ENCODE measurements at regions not wholly inside any gene's neighbourhood (a gene's known extent, or its start where the extent isn't known, plus 50 kb on each side); places are given as distances from the start of the nearest gene placed in this dataset.
"Not testable (repeated sequence)": the region's sequence is repeated elsewhere in the genome, so short reads cannot be mapped to it uniquely, and the experiment has no call there.

- Histone ChIP-seq H3K27ac (no peak overlapping the region), H3K4me3 (no peak overlapping the region), H3K4me1 (replicated peaks in 1 of 2) (no peaks in the 10 kb centered on the region)
- in situ Hi-C loops (cut with MboI; ENCODE audit: low pct_unique_long_range_greater_than_20kb in 2 of 9, low sequenced_read_pairs in 9 of 9, unreplicated experiment in 9 of 9): no loop called here
- no peak for ATAC-seq (replicated peaks in 6 of 8)
- 76 to 100% (median 92%) methylated on average over 1 to 5 of the region's 5 CpGs; no CpG with 5 or more reads in 1 of the 10 experiments for WGBS, 10 experiments
These were observed 93.7 kb downstream of the PRR15 start for GRCh38 chr7:29657288-29657687.

GRCh38 chr7:29657856-29658255, 94.2 kb downstream of the PRR15 start:
- 28 to 91% (median 76%) methylated on average over 4 to 7 of the region's 7 CpGs; no CpG with 5 or more reads in 2 of the 10 experiments for WGBS, 10 experiments
- no peak overlapping the region for H3K27ac ChIP-seq
- no peak overlapping the region for H3K4me3 ChIP-seq
- ATAC-seq (replicated peaks in 6 of 8): no peak
- no peaks in the 10 kb centered on the region for H3K4me1 ChIP-seq (replicated peaks in 1 of 2)
- in situ Hi-C loops (cut with MboI; ENCODE audit: low pct_unique_long_range_greater_than_20kb in 2 of 9, low sequenced_read_pairs in 9 of 9, unreplicated experiment in 9 of 9): no loop called here

- in situ Hi-C loops (cut with MboI; ENCODE audit: low pct_unique_long_range_greater_than_20kb in 2 of 9, low sequenced_read_pairs in 9 of 9, unreplicated experiment in 9 of 9); H3K4me1 ChIP-seq (replicated peaks in 1 of 2); H3K4me3 ChIP-seq; H3K27ac ChIP-seq; ATAC-seq (replicated peaks in 6 of 8): not testable (repeated sequence)
- 20 to 100% (median 81%) methylated on average over 1 to 3 of the region's 5 CpGs; no CpG with 5 or more reads in 4 of the 10 experiments for WGBS, 10 experiments
These were observed 95.6 kb downstream of the PRR15 start for GRCh38 chr7:29659213-29659612.

GRCh38 chr7:29662899-29663298, 99.3 kb downstream of the PRR15 start:
- 57 to 100% (median 92%) methylated on average over 1 to 3 of the region's 3 CpGs for WGBS, 10 experiments
- in situ Hi-C loops (cut with MboI; ENCODE audit: low pct_unique_long_range_greater_than_20kb in 2 of 9, low sequenced_read_pairs in 9 of 9, unreplicated experiment in 9 of 9); H3K27ac ChIP-seq; H3K4me1 ChIP-seq (replicated peaks in 1 of 2); ATAC-seq (replicated peaks in 6 of 8); H3K4me3 ChIP-seq: not testable (repeated sequence)

- ATAC-seq (replicated peaks in 6 of 8); H3K27ac ChIP-seq; H3K4me1 ChIP-seq (replicated peaks in 1 of 2); H3K4me3 ChIP-seq; in situ Hi-C loops (cut with MboI; ENCODE audit: low pct_unique_long_range_greater_than_20kb in 2 of 9, low sequenced_read_pairs in 9 of 9, unreplicated experiment in 9 of 9): not testable (repeated sequence)
- WGBS, 10 experiments: no CpG with 5 or more reads among the region's 1 CpG
These were observed 101.4 kb downstream of the PRR15 start for GRCh38 chr7:29664999-29665398.

GRCh38 chr7:29667096-29667669, 103.5 kb downstream of the PRR15 start:
- ATAC-seq (replicated peaks in 6 of 8); H3K4me3 ChIP-seq; H3K27ac ChIP-seq; in situ Hi-C loops (cut with MboI; ENCODE audit: low pct_unique_long_range_greater_than_20kb in 2 of 9, low sequenced_read_pairs in 9 of 9, unreplicated experiment in 9 of 9); H3K4me1 ChIP-seq (replicated peaks in 1 of 2): not testable (repeated sequence)
- WGBS, 10 experiments: 100% methylated on average over 1 of the region's 5 CpGs; no CpG with 5 or more reads in 9 of the 10 experiments

GRCh38 chr7:29671286-29671685, 107.7 kb downstream of the PRR15 start:
- peak in 3 of 8 experiments; percentile 23 to 55 (median 44) for ATAC-seq (replicated peaks in 6 of 8)
- H3K4me1 ChIP-seq (replicated peaks in 1 of 2); H3K27ac ChIP-seq; H3K4me3 ChIP-seq; in situ Hi-C loops (cut with MboI; ENCODE audit: low pct_unique_long_range_greater_than_20kb in 2 of 9, low sequenced_read_pairs in 9 of 9, unreplicated experiment in 9 of 9): not testable (repeated sequence)
- WGBS, 10 experiments: 71 to 100% (median 80%) methylated on average over 1 to 3 of the region's 3 CpGs; no CpG with 5 or more reads in 4 of the 10 experiments

GRCh38 chr7:29673635-29674034, 110.0 kb downstream of the PRR15 start:
- in situ Hi-C loops (cut with MboI; ENCODE audit: low pct_unique_long_range_greater_than_20kb in 2 of 9, low sequenced_read_pairs in 9 of 9, unreplicated experiment in 9 of 9); H3K4me3 ChIP-seq; H3K27ac ChIP-seq; H3K4me1 ChIP-seq (replicated peaks in 1 of 2): not testable (repeated sequence)
- peak in 5 of 8 experiments; percentile 21 to 67 (median 44) for ATAC-seq (replicated peaks in 6 of 8)
- WGBS, 10 experiments: no CpG with 5 or more reads among the region's 1 CpG

- H3K4me3 ChIP-seq; H3K4me1 ChIP-seq (replicated peaks in 1 of 2); H3K27ac ChIP-seq; ATAC-seq (replicated peaks in 6 of 8); in situ Hi-C loops (cut with MboI; ENCODE audit: low pct_unique_long_range_greater_than_20kb in 2 of 9, low sequenced_read_pairs in 9 of 9, unreplicated experiment in 9 of 9): not testable (repeated sequence)
- WGBS, 10 experiments: no CpG with 5 or more reads among the region's 6 CpGs
These were observed 111.0 kb downstream of the PRR15 start for GRCh38 chr7:29674626-29675025.

- 92 to 100% (median 100%) methylated on average over 1 to 2 of the region's 2 CpGs; no CpG with 5 or more reads in 5 of the 10 experiments for WGBS, 10 experiments
- ATAC-seq (replicated peaks in 6 of 8); H3K4me3 ChIP-seq; H3K4me1 ChIP-seq (replicated peaks in 1 of 2); H3K27ac ChIP-seq; in situ Hi-C loops (cut with MboI; ENCODE audit: low pct_unique_long_range_greater_than_20kb in 2 of 9, low sequenced_read_pairs in 9 of 9, unreplicated experiment in 9 of 9): not testable (repeated sequence)
These were observed 113.6 kb downstream of the PRR15 start for GRCh38 chr7:29677254-29677653.

GRCh38 chr7:29679963-29680362, 116.3 kb downstream of the PRR15 start:
- H3K4me3 ChIP-seq; H3K4me1 ChIP-seq (replicated peaks in 1 of 2); ATAC-seq (replicated peaks in 6 of 8); H3K27ac ChIP-seq; in situ Hi-C loops (cut with MboI; ENCODE audit: low pct_unique_long_range_greater_than_20kb in 2 of 9, low sequenced_read_pairs in 9 of 9, unreplicated experiment in 9 of 9): not testable (repeated sequence)
- WGBS, 10 experiments: 0 to 86% methylated on average over 1 of the region's 2 CpGs; no CpG with 5 or more reads in 8 of the 10 experiments

GRCh38 chr7:29680601-29681000, 117.0 kb downstream of the PRR15 start:
- in situ Hi-C loops (cut with MboI; ENCODE audit: low pct_unique_long_range_greater_than_20kb in 2 of 9, low sequenced_read_pairs in 9 of 9, unreplicated experiment in 9 of 9); H3K4me3 ChIP-seq; H3K27ac ChIP-seq; ATAC-seq (replicated peaks in 6 of 8); H3K4me1 ChIP-seq (replicated peaks in 1 of 2): not testable (repeated sequence)
- WGBS, 10 experiments: 80 to 100% (median 83%) methylated on average over 1 of the region's 2 CpGs; no CpG with 5 or more reads in 7 of the 10 experiments

- in situ Hi-C loops (cut with MboI; ENCODE audit: low pct_unique_long_range_greater_than_20kb in 2 of 9, low sequenced_read_pairs in 9 of 9, unreplicated experiment in 9 of 9); H3K4me1 ChIP-seq (replicated peaks in 1 of 2): not testable (repeated sequence)
- Histone ChIP-seq H3K27ac (peak overlapping the region; percentile 79 to 96), H3K4me3 (peak overlapping the region; percentile 52 to 99 (median 90))
- no CpG with 5 or more reads among the region's 34 CpGs for WGBS, 10 experiments
- ATAC-seq (replicated peaks in 6 of 8): peak in 5 of 8 experiments; percentile 12 to 44 (median 18)
These were observed 120.6 kb downstream of the PRR15 start for GRCh38 chr7:29684151-29684786.
